Erythroblast (primary cell): ENCODE measurements at regions not wholly inside any gene's neighbourhood (a gene's known extent, or its start where the extent isn't known, plus 50 kb on each side); places are given as distances from the start of the nearest gene placed in this dataset.

ENCODE experiments used
- GATA1 ChIP-seq: IDR thresholded peaks from 2 replicates; pipeline ENCODE4 v1.6.1; 2011; ENCODE audit warnings: low read depth, mild to moderate bottlenecking, control low read depth, low read length, moderate library complexity
- POLR2A ChIP-seq: IDR thresholded peaks from 2 replicates; pipeline ENCODE4 v1.6.1; 2011; ENCODE audit warnings: mild to moderate bottlenecking, low read length

DNA sequence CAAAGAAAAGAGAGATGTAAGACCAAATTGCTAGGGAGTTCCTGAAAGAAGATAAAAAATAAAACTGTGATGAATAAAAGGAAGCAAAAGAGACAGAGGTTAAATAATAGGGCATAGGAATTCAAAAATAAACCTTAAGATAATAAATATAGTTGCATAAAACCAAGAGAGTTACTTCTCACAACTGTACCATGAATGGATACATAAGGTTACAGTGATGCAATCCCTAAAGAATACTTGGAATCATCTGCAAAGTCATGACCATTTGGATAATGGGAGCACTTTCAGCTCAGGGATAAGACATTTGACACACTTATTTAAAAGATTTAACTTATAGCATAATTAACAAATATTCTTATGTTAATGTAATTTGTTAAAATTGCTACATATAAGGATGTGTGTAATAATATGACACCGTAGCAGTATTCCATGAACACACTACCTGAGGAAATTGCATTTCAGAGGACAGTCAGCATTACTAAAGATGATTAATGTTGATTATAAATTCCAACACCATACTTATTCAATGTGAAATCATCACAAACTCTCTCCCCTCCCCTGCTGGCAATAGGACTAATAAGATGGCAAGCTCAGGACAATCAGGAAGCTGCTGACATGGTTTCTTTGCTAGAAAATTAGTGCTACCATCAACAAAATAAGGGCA is 202.1 kb upstream of the AKR1E2 start:
- no peak for TF ChIP-seq POLR2A
- TF ChIP-seq GATA1 = no peak
